H1 (cell line): ENCODE measurements at regions not wholly inside any gene's neighbourhood (a gene's known extent, or its start where the extent isn't known, plus 50 kb on each side); places are given as distances from the start of the nearest gene placed in this dataset.

Source experiments
- CTCF ChIA-PET: fragments of 300-600 bp; sonication (Branson Sonifier 250); formaldehyde crosslinking; loops from one replicate; lab custom pipeline; 2021; ENCODE audit not compliant: partially characterized antibody; lab: Charles Lee
- POLR2A ChIA-PET: fragments of 300-600 bp; sonication (Branson Sonifier 250); formaldehyde crosslinking; loops from one replicate; lab custom pipeline; 2021; ENCODE audit warnings: inconsistent platforms; ENCODE audit not compliant: partially characterized antibody; lab: Charles Lee
- DNase-seq, 2 experiments: peaks; one replicate each; pipeline versions ENCODE4 v3.0.0 to v3.0.0-alpha.2; 2010 to 2022; ENCODE audit warnings: low spot score in 2 of 2, low read depth in 1 of 2, mixed read lengths in 1 of 2
- FAIRE-seq: peaks from 2 replicates; lab custom pipeline; 2011; peaks lifted over from hg19 to GRCh38; lab: Jason Lieb, UNC
- H2AFZ ChIP-seq: 2 replicates; pipeline ENCODE4 v1.8.1; 2012; ENCODE audit warnings: low read length, inconsistent platforms
- H2AK5ac ChIP-seq: 2 replicates; pipeline ENCODE4 v1.6.1; 2013; ENCODE audit warnings: low read depth, low read length
- H2BK120ac ChIP-seq: replicated peaks from 2 replicates; pipeline ENCODE3; 2013; ENCODE audit warnings: low read depth, low read length, inconsistent platforms
- H2BK12ac ChIP-seq: 2 replicates; pipeline ENCODE4 v1.6.1; 2013; ENCODE audit warnings: low read depth, low read length
- H2BK15ac ChIP-seq: 2 replicates; pipeline ENCODE4 v1.6.1; 2013; ENCODE audit warnings: low read length
- H2BK20ac ChIP-seq: 2 replicates; pipeline ENCODE4 v1.6.1; 2013; ENCODE audit warnings: low read length
- H2BK5ac ChIP-seq: 2 replicates; pipeline ENCODE4 v1.6.1; 2013; ENCODE audit warnings: low read depth, low read length
- H3K14ac ChIP-seq: 2 replicates; pipeline ENCODE4 v1.6.1; 2013; ENCODE audit warnings: inconsistent platforms; ENCODE audit not compliant: insufficient read length
- H3K18ac ChIP-seq: 2 replicates; pipeline ENCODE4 v1.6.1; 2013; ENCODE audit warnings: low read length; ENCODE audit errors: extremely low read depth
- H3K23ac ChIP-seq: 2 replicates; pipeline ENCODE4 v1.6.1; 2013; ENCODE audit warnings: inconsistent platforms; ENCODE audit not compliant: insufficient read length
- H3K23me2 ChIP-seq: 2 replicates; pipeline ENCODE4 v1.6.1; 2013; ENCODE audit warnings: low read depth, low read length
- H3K27ac ChIP-seq: 2 replicates; pipeline ENCODE4 v1.6.1; 2011; ENCODE audit warnings: low read depth, low read length, inconsistent platforms
- H3K27me3 ChIP-seq, 4 experiments: replicated peaks in 1 of 4; 1 replicate in 1 of 4; 2 replicates in 3 of 4; pipeline versions ENCODE4 v1.6.1 to v1.8.1; 2011 to 2013; ENCODE audit warnings: low read length in 3 of 4, mild to moderate bottlenecking in 3 of 4, inconsistent platforms in 2 of 4, mixed read lengths in 2 of 4, moderate library complexity in 1 of 4; ENCODE audit not compliant: control insufficient read depth in 3 of 4, insufficient read depth in 3 of 4; ENCODE audit errors: extremely low read depth in 1 of 4
- H3K36me3 ChIP-seq, 4 experiments: 2 replicates each; pipeline versions ENCODE4 v1.6.1 to v1.8.1; 2011 to 2013; ENCODE audit warnings: mild to moderate bottlenecking in 4 of 4, low read length in 3 of 4, moderate library complexity in 2 of 4, control low read depth in 1 of 4, inconsistent platforms in 1 of 4; ENCODE audit not compliant: insufficient read depth in 4 of 4, control insufficient read depth in 2 of 4
- H3K4ac ChIP-seq: replicated peaks from 2 replicates; pipeline ENCODE3; 2013; ENCODE audit warnings: low read length, low read depth, mixed read lengths, inconsistent platforms; ENCODE audit not compliant: insufficient read length
- H3K4me1 ChIP-seq, 4 experiments: replicated peaks in 1 of 4; 1 replicate in 1 of 4; 2 replicates in 3 of 4; pipeline versions ENCODE4 v1.6.1 to v1.8.1; 2011 to 2013; ENCODE audit warnings: low read length in 3 of 4, inconsistent platforms in 2 of 4, mixed read lengths in 1 of 4; ENCODE audit not compliant: insufficient read depth in 4 of 4, control insufficient read depth in 3 of 4
- H3K4me2 ChIP-seq, 2 experiments: 2 replicates each; pipeline versions ENCODE4 v1.6.1 to v1.8.1; 2011 to 2013; ENCODE audit warnings: low read depth in 2 of 2, low read length in 2 of 2, control low read depth in 1 of 2, inconsistent platforms in 1 of 2, mild to moderate bottlenecking in 1 of 2; ENCODE audit not compliant: insufficient read depth in 1 of 2
- H3K4me3 ChIP-seq, 4 experiments: fragments of 200-600, 300-600 bp in 1 of 4; sonication (generic), shearing (Covaris generic), sonication (Bioruptor Twin) in 1 of 4; 2 replicates each; pipeline versions ENCODE4 v1.5.1 to v1.8.1; 2011 to 2016; ENCODE audit warnings: low read length in 4 of 4, low read depth in 3 of 4, control low read depth in 2 of 4, inconsistent platforms in 2 of 4, mild to moderate bottlenecking in 2 of 4, mixed read lengths in 1 of 4, moderate library complexity in 1 of 4; ENCODE audit not compliant: insufficient read depth in 2 of 4; ENCODE audit errors: extremely low read depth in 1 of 4
- H3K56ac ChIP-seq: replicated peaks from 2 replicates; pipeline ENCODE3; 2013; ENCODE audit warnings: low read depth, mild to moderate bottlenecking, mixed read lengths, low read length, inconsistent platforms; ENCODE audit not compliant: insufficient read length
- H3K79me1 ChIP-seq: 2 replicates; pipeline ENCODE4 v1.6.1; 2013; ENCODE audit warnings: low read depth, low read length, control low read depth
- H3K79me2 ChIP-seq, 2 experiments: 2 replicates each; pipeline versions ENCODE4 v1.6.1 to v1.8.1; 2012 to 2013; ENCODE audit warnings: low read length in 2 of 2, mild to moderate bottlenecking in 2 of 2, inconsistent platforms in 1 of 2; ENCODE audit not compliant: insufficient read depth in 2 of 2, control insufficient read depth in 1 of 2
- H3K9ac ChIP-seq, 4 experiments: replicated peaks in 1 of 4; 1 replicate in 1 of 4; 2 replicates in 3 of 4; pipeline versions ENCODE4 v1.6.1 to v1.8.1; 2011 to 2013; ENCODE audit warnings: low read depth in 3 of 4, low read length in 3 of 4, control low read depth in 2 of 4, mild to moderate bottlenecking in 2 of 4, moderate library complexity in 2 of 4, inconsistent platforms in 1 of 4; ENCODE audit errors: extremely low read depth in 1 of 4
- H3K9me3 ChIP-seq, 2 experiments: 2 replicates each; pipeline versions ENCODE4 v1.6.1 to v1.8.1; 2012 to 2013; ENCODE audit warnings: mild to moderate bottlenecking in 2 of 2, moderate library complexity in 2 of 2, control low read depth in 1 of 2, inconsistent platforms in 1 of 2, low read depth in 1 of 2, low read length in 1 of 2, mixed read lengths in 1 of 2; ENCODE audit not compliant: insufficient read depth in 2 of 2
- H4K20me1 ChIP-seq, 2 experiments: replicated peaks in 1 of 2; 2 replicates each; pipeline versions ENCODE3 to v1.8.1; 2011 to 2013; ENCODE audit warnings: inconsistent platforms in 2 of 2, low read length in 2 of 2, mild to moderate bottlenecking in 1 of 2; ENCODE audit not compliant: insufficient read depth in 2 of 2, control insufficient read depth in 1 of 2
- H4K5ac ChIP-seq: 2 replicates; pipeline ENCODE4 v1.6.1; 2013; ENCODE audit warnings: low read length, low read depth, mixed read lengths, inconsistent platforms; ENCODE audit not compliant: insufficient read length
- H4K8ac ChIP-seq: 2 replicates; pipeline ENCODE4 v1.8.0; 2013; ENCODE audit warnings: mild to moderate bottlenecking, moderate library complexity, low read length, inconsistent platforms; ENCODE audit not compliant: insufficient read depth; ENCODE audit errors: extremely low read depth
- H4K91ac ChIP-seq: replicated peaks from 2 replicates; pipeline ENCODE3; 2013; ENCODE audit warnings: low read length, mixed read lengths, inconsistent platforms; ENCODE audit not compliant: insufficient read length
- BCL11A ChIP-seq, 2 experiments: IDR thresholded peaks; one replicate each; pipeline ENCODE4 v1.6.1; 2011; ENCODE audit warnings: low read depth in 2 of 2, low read length in 2 of 2, mild to moderate bottlenecking in 2 of 2
- FOSL1 ChIP-seq: IDR thresholded peaks from 2 replicates; pipeline ENCODE4 v1.6.1; 2011; ENCODE audit warnings: mild to moderate bottlenecking, low read depth, low read length, moderate library complexity; ENCODE audit not compliant: insufficient read depth
- NANOG ChIP-seq: IDR thresholded peaks from 2 replicates; pipeline ENCODE4 v1.6.1; 2011; ENCODE audit warnings: low read length, low read depth, mild to moderate bottlenecking, inconsistent platforms; ENCODE audit not compliant: insufficient read depth, poor library complexity, severe bottlenecking
- POLR2AphosphoS5 ChIP-seq: IDR thresholded peaks from 2 replicates; pipeline ENCODE4 v1.6.1; 2011; ENCODE audit warnings: low read depth, low read length
- RXRA ChIP-seq: IDR thresholded peaks from 2 replicates; pipeline ENCODE4 v1.6.1; 2011; ENCODE audit warnings: low read depth, mild to moderate bottlenecking, low read length, moderate library complexity; ENCODE audit not compliant: insufficient read depth
- TAF1 ChIP-seq: IDR thresholded peaks from 2 replicates; pipeline ENCODE4 v1.6.1; 2011; ENCODE audit warnings: mild to moderate bottlenecking, low read depth, low read length
- TAF7 ChIP-seq: optimal IDR thresholded peaks from 2 replicates; pipeline ENCODE3; 2011; ENCODE audit warnings: low read depth, mild to moderate bottlenecking, inconsistent platforms, low read length, moderate library complexity, borderline replicate concordance
- WGBS, 2 experiments: shearing (Covaris generic) in 1 of 2; methylation state at CpG; one replicate each; pipeline versions ENCODE4 v1.1.6 to v1.1.7; 2013 to 2015; ENCODE audit warnings: low lambda C conversion rate in 2 of 2, mixed read lengths in 2 of 2, inconsistent platforms in 1 of 2, low coverage in 1 of 2, missing lambda C conversion rate in 1 of 2; ENCODE audit not compliant: insufficient replicate concordance in 2 of 2, insufficient coverage in 1 of 2, insufficient read length in 1 of 2; ENCODE audit errors: extremely low coverage in 1 of 2, missing lambda C conversion rate in 1 of 2; 5-methylcytosine and 5-hydroxymethylcytosine counted together

DNA sequence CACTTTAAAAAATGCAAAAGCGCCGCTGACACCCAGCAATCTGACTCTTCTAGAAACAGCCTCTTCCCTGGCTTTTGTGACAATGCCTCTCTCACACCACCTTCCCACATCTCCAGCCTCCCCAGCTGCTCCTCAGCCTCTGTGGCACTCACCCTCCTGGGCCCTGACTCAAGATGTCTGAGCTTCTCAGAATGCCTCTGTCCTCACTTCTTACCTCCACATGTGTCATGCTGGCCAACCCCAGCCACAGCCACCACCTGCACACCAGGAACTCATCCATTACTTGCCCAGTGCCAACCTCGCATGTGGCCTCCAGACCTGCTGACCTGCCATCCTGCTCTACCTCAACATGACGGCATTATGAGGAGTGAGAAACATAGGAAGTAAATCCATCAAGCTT, 249.8 kb upstream of the RAB6C start:
- no peak overlapping the region for H4K91ac ChIP-seq
- H3K4me3 ChIP-seq = no peak overlapping the region
- H3K4ac ChIP-seq = no peak overlapping the region
- H4K5ac ChIP-seq = no peak overlapping the region
- no peak overlapping the region for H3K4me2 ChIP-seq
- no peaks in the 10 kb centered on the region for H3K23me2 ChIP-seq
- no peaks in the 10 kb centered on the region for H4K20me1 ChIP-seq
- ChIA-PET POLR2A (no interaction called here), CTCF (interaction anchor here (1.0 to 1.8 kb wide), 4 partner anchors 15 to 143 kb away, joined by 3 to 5 read pairs (median 4); no protein-coding TSS in a partner anchor)
- no peak overlapping the region; a peak in 1 of 7 replicates for H3K9ac ChIP-seq
- H2BK12ac ChIP-seq = no peak overlapping the region
- DNase-seq (no peak), FAIRE-seq (no peak)
- 93% methylated on average over 4 of the region's 4 CpGs; no CpG with 5 or more reads in 1 of the 2 experiments for WGBS, 2 experiments
- H3K4me1 ChIP-seq = no peaks in the 10 kb centered on the region
- H3K56ac ChIP-seq = no peak overlapping the region
- no peaks in the 10 kb centered on the region for H3K36me3 ChIP-seq
- H3K27ac ChIP-seq = no peak overlapping the region
- H2AK5ac ChIP-seq = 0 out of 2 replicates have a peak overlapping the region, but pooled peaks have one; percentile 60
- H3K18ac ChIP-seq = no peak overlapping the region
- H3K79me1 ChIP-seq = no peaks in the 10 kb centered on the region
- no peaks in the 10 kb centered on the region for H3K79me2 ChIP-seq
- no peak overlapping the region for H2BK20ac ChIP-seq
- no peaks in the 10 kb centered on the region for H3K27me3 ChIP-seq
- no peak overlapping the region for H3K23ac ChIP-seq
- no peak overlapping the region for H2AFZ ChIP-seq
- H2BK120ac ChIP-seq = no peak overlapping the region
- no peak overlapping the region for H4K8ac ChIP-seq
- H3K9me3 ChIP-seq = no peaks in the 10 kb centered on the region
- no peak overlapping the region for H2BK5ac ChIP-seq
- no peak overlapping the region for H3K14ac ChIP-seq
- H2BK15ac ChIP-seq = no peak overlapping the region
- no peak for TF ChIP-seq TAF1
- TF ChIP-seq BCL11A (IDR thresholded peaks at IDR 0.05; ENCODE audit: low read depth in 2 of 2, low read length in 2 of 2) = no peak
- no peak for TF ChIP-seq TAF7
- TF ChIP-seq RXRA = no peak
- no peak for TF ChIP-seq FOSL1
- no peak for TF ChIP-seq NANOG
- TF ChIP-seq POLR2AphosphoS5 = no peak
